ENCODE measurements at regions not wholly inside any gene's neighbourhood (a gene's known extent, or its start where the extent isn't known, plus 50 kb on each side); places are given as distances from the start of the nearest gene placed in this dataset.

GRCh38 chr5:144958002-144958401, 787.3 kb downstream of the KCTD16 start:
- no peak for TF ChIP-seq CTCF (IDR thresholded peaks at IDR 0.05; ENCODE audit: borderline replicate concordance, extremely low read depth, low read length, poor library complexity, severe bottlenecking)
- TF ChIP-seq EZH2 (IDR thresholded peaks at IDR 0.05; ENCODE audit: borderline replicate concordance, low read depth, low read length, severe bottlenecking) = no peak
